GM12878 (cell line): ENCODE measurements at regions not wholly inside any gene's neighbourhood (a gene's known extent, or its start where the extent isn't known, plus 50 kb on each side); places are given as distances from the start of the nearest gene placed in this dataset.

Experiments
- ATAC-seq: fragments of 200-7000 bp; cut with Tn5 transposase; 3 replicates; pipeline ENCODE4 v1.9.1; 2020; ENCODE audit warnings: mild to moderate bottlenecking, moderate library complexity
- BruUV-seq: library from RNA; stranded (reverse); fragments of 400-500 nt; replicated peaks from 2 replicates; lab custom pipeline; 2021; lab: Mats Ljungman, UMichigan
- CTCF ChIA-PET: fragments of 300-600 bp; sonication (Branson Sonifier 250); formaldehyde crosslinking; extraction: SDS; loops from one replicate; lab custom pipeline; 2021; ENCODE audit warnings: inconsistent platforms; lab: Yijun Ruan, JAX
- POLR2A ChIA-PET: fragments of 350-600 bp; formaldehyde crosslinking; extraction: SDS; loops from one replicate; lab custom pipeline; 2021; ENCODE audit warnings: inconsistent platforms; lab: Charles Lee
- RAD21 ChIA-PET: fragments of 300-600 bp; sonication (Branson Sonifier 250); formaldehyde crosslinking; loops from one replicate; lab custom pipeline; 2023; ENCODE audit warnings: antibody characterized with exemption; ENCODE audit not compliant: unreplicated experiment; lab: Charles Lee
- SMC1A ChIA-PET: fragments of 300-600 bp; sonication (Branson Sonifier 250); formaldehyde crosslinking; loops from one replicate; lab custom pipeline; 2023; ENCODE audit not compliant: unreplicated experiment, uncharacterized antibody; lab: Charles Lee
- DNase-seq: peaks from one replicate; pipeline ENCODE4 v3.0.0-alpha.2; 2011; ENCODE audit warnings: low read depth, low spot score
- FAIRE-seq: peaks from 3 replicates; lab custom pipeline; 2011; peaks lifted over from hg19 to GRCh38; lab: Jason Lieb, UNC
- H2AFZ ChIP-seq: 2 replicates; pipeline ENCODE4 v1.6.0; 2011; ENCODE audit warnings: low read depth, low read length, control low read depth; ENCODE audit not compliant: control insufficient read depth
- H3K27ac ChIP-seq: 2 replicates; pipeline ENCODE4 v1.5.1; 2011; ENCODE audit warnings: control low read depth; ENCODE audit not compliant: control insufficient read depth, insufficient read depth
- H3K27me3 ChIP-seq, 2 experiments: replicated peaks in 1 of 2; 2 replicates each; pipeline versions ENCODE4 v1.6.0 to v1.6.1; 2011; ENCODE audit warnings: low read length in 1 of 2; ENCODE audit not compliant: control insufficient read depth in 2 of 2, insufficient read depth in 2 of 2
- H3K36me3 ChIP-seq, 2 experiments: 2 replicates each; pipeline ENCODE4 v1.5.1; 2011; ENCODE audit warnings: low read length in 1 of 2; ENCODE audit not compliant: control insufficient read depth in 2 of 2, insufficient read depth in 2 of 2
- H3K4me1 ChIP-seq: 2 replicates; pipeline ENCODE4 v1.6.1; 2011; ENCODE audit warnings: mild to moderate bottlenecking, low read length, moderate library complexity, mixed read lengths; ENCODE audit not compliant: control insufficient read depth, insufficient read depth
- H3K4me2 ChIP-seq: 2 replicates; pipeline ENCODE4 v1.6.0; 2011; ENCODE audit warnings: control low read depth; ENCODE audit not compliant: control insufficient read depth, insufficient read depth
- H3K4me3 ChIP-seq: fragments of 200-600 bp; sonication (generic); 2 replicates; pipeline ENCODE4 v1.5.1; 2016
- H3K79me2 ChIP-seq: 2 replicates; pipeline ENCODE4 v1.6.0; 2011; ENCODE audit warnings: low read length; ENCODE audit not compliant: control insufficient read depth, insufficient read depth
- H3K9ac ChIP-seq: 2 replicates; pipeline ENCODE4 v1.8.0; 2011; ENCODE audit warnings: low read length, control low read depth, mixed read lengths; ENCODE audit not compliant: control insufficient read depth, insufficient read depth
- H3K9me3 ChIP-seq: replicated peaks from 3 replicates; pipeline ENCODE4 v1.5.1; 2011; ENCODE audit warnings: mild to moderate bottlenecking, low read length; ENCODE audit not compliant: control insufficient read depth, insufficient read depth
- H4K20me1 ChIP-seq: 2 replicates; pipeline ENCODE4 v1.6.0; 2011; ENCODE audit not compliant: control insufficient read depth, insufficient read depth
- CBFB ChIP-seq: IDR thresholded peaks from 2 replicates; pipeline ENCODE4 v1.6.1; 2016; ENCODE audit warnings: antibody characterized with exemption, low read depth
- CBX5 ChIP-seq: sonication (generic); IDR thresholded peaks from 2 replicates; pipeline ENCODE4 v1.6.1; 2016; ENCODE audit warnings: low read depth, moderate library complexity, mild to moderate bottlenecking, inconsistent platforms
- KDM1A ChIP-seq: fragments of 200-600 bp; sonication (generic); IDR thresholded peaks from 2 replicates; pipeline ENCODE4 v1.6.1; 2016; ENCODE audit warnings: borderline replicate concordance
- NR2C1 ChIP-seq: fragments of 450-650 bp; IDR thresholded peaks from 2 replicates; pipeline ENCODE4 v1.6.1; 2017; ENCODE audit warnings: antibody characterized with exemption, mild to moderate bottlenecking, moderate library complexity
- PML ChIP-seq: IDR thresholded peaks from 2 replicates; pipeline ENCODE4 v1.6.1; 2012; ENCODE audit warnings: low read length, inconsistent platforms
- POLR2AphosphoS2 ChIP-seq: IDR thresholded peaks from 2 replicates; pipeline ENCODE4 v1.6.1; 2011; ENCODE audit warnings: low read depth, mild to moderate bottlenecking, low read length, improper control_type of control experiment, moderate library complexity
- RUNX3 ChIP-seq: IDR thresholded peaks from 2 replicates; pipeline ENCODE4 v1.6.1; 2012; ENCODE audit warnings: low read length, inconsistent platforms
- SMAD1 ChIP-seq: fragments of 450-650 bp; IDR thresholded peaks from 2 replicates; pipeline ENCODE4 v1.6.1; 2018; ENCODE audit warnings: mild to moderate bottlenecking, low read depth; ENCODE audit not compliant: partially characterized antibody
- SUZ12 ChIP-seq: fragments of 200-600 bp; sonication (generic); IDR thresholded peaks from one replicate; pipeline ENCODE4 v1.6.1; 2018; ENCODE audit warnings: antibody characterized with exemption, mild to moderate bottlenecking; ENCODE audit not compliant: unreplicated experiment
- YY1 ChIP-seq: IDR thresholded peaks from 2 replicates; pipeline ENCODE4 v1.6.1; 2011; ENCODE audit warnings: low read depth, mild to moderate bottlenecking, low read length
- WGBS: methylation state at CpG from one replicate; pipeline ENCODE4 v1.1.6; 2016; ENCODE audit warnings: low lambda C conversion rate; ENCODE audit not compliant: insufficient replicate concordance, insufficient coverage; ENCODE audit errors: missing lambda C conversion rate; 5-methylcytosine and 5-hydroxymethylcytosine counted together
- in situ Hi-C: fragments of 300-500 bp; cut with MboI; formaldehyde crosslinking; loops from 9 replicates; pipeline ENCODE4 v1.14.3; 2018; ENCODE audit warnings: mixed read lengths
- intact Hi-C: fragments of 100-400 bp; cut with micrococcal nuclease; formaldehyde crosslinking; loops from one replicate; pipeline ENCODE4 v1.14.2; 2022; ENCODE audit not compliant: unreplicated experiment
- TF ChIP-seq, protein P1 (sequence below): IDR thresholded peaks from 2 replicates; pipeline ENCODE4 v1.6.1; 2011; ENCODE audit warnings: borderline replicate concordance, low read depth, mild to moderate bottlenecking, moderate library complexity, mixed read lengths, low read length; ENCODE audit not compliant: insufficient read depth; ENCODE audit errors: extremely low read length
- TF ChIP-seq, protein P2 (sequence below): fragments of 450-650 bp; conservative IDR thresholded peaks from 2 replicates; pipeline ENCODE4 v1.6.1; 2017; ENCODE audit warnings: mild to moderate bottlenecking, moderate library complexity

- intact Hi-C loops, result no loop called here
- CTCF ChIA-PET, result no interaction called here
- H3K9me3 ChIP-seq, result no peaks in the 10 kb centered on the region
- no peaks in the 10 kb centered on the region for H4K20me1 ChIP-seq
- no peak overlapping the region for H3K27ac ChIP-seq
- no TSS peak for BruUV-seq
- TF ChIP-seq SUZ12, result peak; percentile 18
- TF ChIP-seq PML, result no peak
- ATAC-seq, result no peak
- no peaks in the 10 kb centered on the region for H3K36me3 ChIP-seq
- SMC1A ChIA-PET, result no interaction called here
- in situ Hi-C loops, result no loop called here
- FAIRE-seq, result no peak
- H3K4me1 ChIP-seq, result no peaks in the 10 kb centered on the region; the same call in 1 of the 2 replicates
- peaks cover 13% of the 10 kb centered on the region in 2 experiments for H3K27me3 ChIP-seq
- RAD21 ChIA-PET, result no interaction called here
- peak overlapping the region; percentile 33 for H3K4me2 ChIP-seq
- H3K9ac ChIP-seq, result no peak overlapping the region
- no peak overlapping the region for H2AFZ ChIP-seq
- DNase-seq, result no peak
- POLR2A ChIA-PET, result no interaction called here
- 25% methylated on average over 55 of the region's 65 CpGs for WGBS
- H3K4me3 ChIP-seq, result no peak overlapping the region
- H3K79me2 ChIP-seq, result no peaks in the 10 kb centered on the region
These were observed 132.3 kb upstream of the DLX2 start for GRCh38 chr2:172234716-172235691.

DNA sequence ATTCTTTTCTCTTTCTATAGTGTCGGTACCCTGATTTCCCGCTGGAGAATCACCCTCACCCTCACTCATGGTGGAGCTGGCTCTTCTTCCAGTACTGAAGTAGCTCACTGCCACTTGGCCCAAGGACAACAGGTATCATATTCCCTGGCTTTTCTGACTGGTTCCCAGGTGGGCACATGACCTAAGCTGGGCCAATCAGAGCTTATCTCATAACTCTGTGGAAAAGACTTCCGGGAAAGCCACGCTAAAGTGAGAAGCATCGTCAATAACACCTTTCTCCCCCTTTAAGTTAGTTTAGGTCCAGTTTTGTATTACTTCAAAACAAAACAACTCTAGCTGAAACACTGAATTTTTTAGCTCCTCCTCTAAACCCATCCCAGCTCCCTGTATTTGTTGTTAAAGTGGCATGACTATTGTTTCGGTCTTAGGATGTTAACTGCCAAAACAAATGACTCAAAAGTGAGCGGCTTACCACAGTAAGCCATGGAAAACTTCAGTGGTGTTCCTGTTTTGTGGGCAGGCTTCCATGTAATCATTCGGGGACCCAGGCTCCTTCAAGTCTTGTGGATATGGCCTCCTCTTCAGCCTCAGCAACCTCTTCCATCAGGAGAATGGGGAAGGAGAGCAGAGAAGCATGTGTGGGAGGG is 137.4 kb upstream of the DLX2 start:
- Histone ChIP-seq H3K4me3 (no peak overlapping the region), H3K9me3 (no peaks in the 10 kb centered on the region), H3K27me3 (peaks cover 3 to 5% of the 10 kb centered on the region in 2 experiments), H2AFZ (no peak overlapping the region), H3K27ac (no peak overlapping the region), H3K4me1 (no peaks in the 10 kb centered on the region; the same call in 1 of the 2 replicates), H3K79me2 (no peaks in the 10 kb centered on the region), H3K4me2 (no peak overlapping the region), H3K36me3 (no peaks in the 10 kb centered on the region), H3K9ac (no peak overlapping the region), H4K20me1 (no peaks in the 10 kb centered on the region)
- no peak for ATAC-seq
- BruUV-seq, result no TSS peak
- intact Hi-C loops, result no loop called here
- 47% methylated on average over 8 of the region's 8 CpGs for WGBS
- in situ Hi-C loops, result no loop called here
- POLR2A ChIA-PET, result no interaction called here
- no peak for DNase-seq
- CTCF ChIA-PET, result no interaction called here
- SMC1A ChIA-PET, result no interaction called here
- RAD21 ChIA-PET, result no interaction called here
- no peak for FAIRE-seq
- TF ChIP-seq CBX5, result no peak
- TF ChIP-seq, protein P1, sequence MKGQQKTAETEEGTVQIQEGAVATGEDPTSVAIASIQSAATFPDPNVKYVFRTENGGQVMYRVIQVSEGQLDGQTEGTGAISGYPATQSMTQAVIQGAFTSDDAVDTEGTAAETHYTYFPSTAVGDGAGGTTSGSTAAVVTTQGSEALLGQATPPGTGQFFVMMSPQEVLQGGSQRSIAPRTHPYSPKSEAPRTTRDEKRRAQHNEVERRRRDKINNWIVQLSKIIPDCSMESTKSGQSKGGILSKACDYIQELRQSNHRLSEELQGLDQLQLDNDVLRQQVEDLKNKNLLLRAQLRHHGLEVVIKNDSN, result no peak
- no peak for TF ChIP-seq SMAD1
- TF ChIP-seq, protein P2, sequence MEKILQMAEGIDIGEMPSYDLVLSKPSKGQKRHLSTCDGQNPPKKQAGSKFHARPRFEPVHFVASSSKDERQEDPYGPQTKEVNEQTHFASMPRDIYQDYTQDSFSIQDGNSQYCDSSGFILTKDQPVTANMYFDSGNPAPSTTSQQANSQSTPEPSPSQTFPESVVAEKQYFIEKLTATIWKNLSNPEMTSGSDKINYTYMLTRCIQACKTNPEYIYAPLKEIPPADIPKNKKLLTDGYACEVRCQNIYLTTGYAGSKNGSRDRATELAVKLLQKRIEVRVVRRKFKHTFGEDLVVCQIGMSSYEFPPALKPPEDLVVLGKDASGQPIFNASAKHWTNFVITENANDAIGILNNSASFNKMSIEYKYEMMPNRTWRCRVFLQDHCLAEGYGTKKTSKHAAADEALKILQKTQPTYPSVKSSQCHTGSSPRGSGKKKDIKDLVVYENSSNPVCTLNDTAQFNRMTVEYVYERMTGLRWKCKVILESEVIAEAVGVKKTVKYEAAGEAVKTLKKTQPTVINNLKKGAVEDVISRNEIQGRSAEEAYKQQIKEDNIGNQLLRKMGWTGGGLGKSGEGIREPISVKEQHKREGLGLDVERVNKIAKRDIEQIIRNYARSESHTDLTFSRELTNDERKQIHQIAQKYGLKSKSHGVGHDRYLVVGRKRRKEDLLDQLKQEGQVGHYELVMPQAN, result no peak
- no peak for TF ChIP-seq NR2C1
- TF ChIP-seq RUNX3, result no peak
- TF ChIP-seq KDM1A, result no peak
- TF ChIP-seq POLR2AphosphoS2, result no peak
- TF ChIP-seq YY1, result no peak
- no peak for TF ChIP-seq CBFB
